ENCODE measurements at regions not wholly inside any gene's neighbourhood (a gene's known extent, or its start where the extent isn't known, plus 50 kb on each side); places are given as distances from the start of the nearest gene placed in this dataset.

DNA sequence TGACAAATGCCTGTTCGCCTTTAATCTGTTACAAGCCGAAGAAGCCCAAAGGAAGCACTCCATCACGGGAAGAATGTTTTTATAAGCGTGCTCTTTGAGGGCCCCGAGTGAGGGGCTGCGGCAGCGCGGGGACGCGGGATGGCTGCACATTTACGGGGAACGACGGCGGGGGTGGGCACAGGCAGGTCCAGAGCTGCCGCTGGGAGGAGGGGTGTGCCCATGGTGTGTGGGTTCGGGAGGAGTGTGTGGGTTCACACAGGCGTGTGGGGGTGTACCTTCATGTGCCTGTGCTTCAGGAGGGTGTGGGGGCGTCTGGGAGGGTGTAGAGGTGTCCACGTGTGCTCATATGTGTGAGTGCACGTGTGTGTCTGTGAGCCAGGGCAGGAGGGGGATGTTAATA lies 155.9 kb upstream of the ZC3H12A start:
- BruUV-seq (replicated peaks) = no TSS peak
- Histone ChIP-seq H3K36me3 (ENCODE audit: control insufficient read depth, insufficient read depth, low read length) (no peaks in the 10 kb centered on the region), H3K4me1 (ENCODE audit: control insufficient read depth, insufficient read depth, low read length) (no peaks in the 10 kb centered on the region), H3K27me3 (ENCODE audit: control insufficient read depth, insufficient read depth, low read length) (peaks cover 17% of the 10 kb centered on the region; the same call in 1 of the 2 replicates), H3K9me3 (ENCODE audit: control insufficient read depth, insufficient read depth, low read depth, low read length) (no peaks in the 10 kb centered on the region), H3K27ac (ENCODE audit: low read length) (no peak overlapping the region), H3K4me3 (ENCODE audit: low read depth in 2 of 2, low read length in 2 of 2) (no peak overlapping the region)
- no peak for ATAC-seq
- in situ Hi-C loops (cut with HindIII; ENCODE audit: low pct_unique_long_range_greater_than_20kb, low sequenced_read_pairs) (no loop called here), intact Hi-C loops (cut with micrococcal nuclease; ENCODE audit: unreplicated experiment) (no loop called here)
- no peak for DNase-seq (ENCODE audit: low read depth, low spot score)
- CTCF ChIA-PET = no interaction called here
- TF ChIP-seq, protein P1, sequence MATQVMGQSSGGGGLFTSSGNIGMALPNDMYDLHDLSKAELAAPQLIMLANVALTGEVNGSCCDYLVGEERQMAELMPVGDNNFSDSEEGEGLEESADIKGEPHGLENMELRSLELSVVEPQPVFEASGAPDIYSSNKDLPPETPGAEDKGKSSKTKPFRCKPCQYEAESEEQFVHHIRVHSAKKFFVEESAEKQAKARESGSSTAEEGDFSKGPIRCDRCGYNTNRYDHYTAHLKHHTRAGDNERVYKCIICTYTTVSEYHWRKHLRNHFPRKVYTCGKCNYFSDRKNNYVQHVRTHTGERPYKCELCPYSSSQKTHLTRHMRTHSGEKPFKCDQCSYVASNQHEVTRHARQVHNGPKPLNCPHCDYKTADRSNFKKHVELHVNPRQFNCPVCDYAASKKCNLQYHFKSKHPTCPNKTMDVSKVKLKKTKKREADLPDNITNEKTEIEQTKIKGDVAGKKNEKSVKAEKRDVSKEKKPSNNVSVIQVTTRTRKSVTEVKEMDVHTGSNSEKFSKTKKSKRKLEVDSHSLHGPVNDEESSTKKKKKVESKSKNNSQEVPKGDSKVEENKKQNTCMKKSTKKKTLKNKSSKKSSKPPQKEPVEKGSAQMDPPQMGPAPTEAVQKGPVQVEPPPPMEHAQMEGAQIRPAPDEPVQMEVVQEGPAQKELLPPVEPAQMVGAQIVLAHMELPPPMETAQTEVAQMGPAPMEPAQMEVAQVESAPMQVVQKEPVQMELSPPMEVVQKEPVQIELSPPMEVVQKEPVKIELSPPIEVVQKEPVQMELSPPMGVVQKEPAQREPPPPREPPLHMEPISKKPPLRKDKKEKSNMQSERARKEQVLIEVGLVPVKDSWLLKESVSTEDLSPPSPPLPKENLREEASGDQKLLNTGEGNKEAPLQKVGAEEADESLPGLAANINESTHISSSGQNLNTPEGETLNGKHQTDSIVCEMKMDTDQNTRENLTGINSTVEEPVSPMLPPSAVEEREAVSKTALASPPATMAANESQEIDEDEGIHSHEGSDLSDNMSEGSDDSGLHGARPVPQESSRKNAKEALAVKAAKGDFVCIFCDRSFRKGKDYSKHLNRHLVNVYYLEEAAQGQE (IDR thresholded peaks at IDR 0.05; ENCODE audit: insufficient read depth in 1 of 2, low read depth in 2 of 2, low read length in 1 of 2) = no peak
- TF ChIP-seq TCF7L2 (IDR thresholded peaks at IDR 0.05; ENCODE audit: low read depth, low read length) (no peak), POLR2AphosphoS5 (IDR thresholded peaks at IDR 0.05; ENCODE audit: low read depth, low read length) (no peak), SIN3A (IDR thresholded peaks at IDR 0.05; ENCODE audit: borderline replicate concordance, insufficient read depth, low read depth, low read length) (no peak)
- TF ChIP-seq, protein P2, sequence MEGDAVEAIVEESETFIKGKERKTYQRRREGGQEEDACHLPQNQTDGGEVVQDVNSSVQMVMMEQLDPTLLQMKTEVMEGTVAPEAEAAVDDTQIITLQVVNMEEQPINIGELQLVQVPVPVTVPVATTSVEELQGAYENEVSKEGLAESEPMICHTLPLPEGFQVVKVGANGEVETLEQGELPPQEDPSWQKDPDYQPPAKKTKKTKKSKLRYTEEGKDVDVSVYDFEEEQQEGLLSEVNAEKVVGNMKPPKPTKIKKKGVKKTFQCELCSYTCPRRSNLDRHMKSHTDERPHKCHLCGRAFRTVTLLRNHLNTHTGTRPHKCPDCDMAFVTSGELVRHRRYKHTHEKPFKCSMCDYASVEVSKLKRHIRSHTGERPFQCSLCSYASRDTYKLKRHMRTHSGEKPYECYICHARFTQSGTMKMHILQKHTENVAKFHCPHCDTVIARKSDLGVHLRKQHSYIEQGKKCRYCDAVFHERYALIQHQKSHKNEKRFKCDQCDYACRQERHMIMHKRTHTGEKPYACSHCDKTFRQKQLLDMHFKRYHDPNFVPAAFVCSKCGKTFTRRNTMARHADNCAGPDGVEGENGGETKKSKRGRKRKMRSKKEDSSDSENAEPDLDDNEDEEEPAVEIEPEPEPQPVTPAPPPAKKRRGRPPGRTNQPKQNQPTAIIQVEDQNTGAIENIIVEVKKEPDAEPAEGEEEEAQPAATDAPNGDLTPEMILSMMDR (IDR thresholded peaks at IDR 0.05) = no peak
- POLR2A ChIA-PET = no interaction called here

DNA sequence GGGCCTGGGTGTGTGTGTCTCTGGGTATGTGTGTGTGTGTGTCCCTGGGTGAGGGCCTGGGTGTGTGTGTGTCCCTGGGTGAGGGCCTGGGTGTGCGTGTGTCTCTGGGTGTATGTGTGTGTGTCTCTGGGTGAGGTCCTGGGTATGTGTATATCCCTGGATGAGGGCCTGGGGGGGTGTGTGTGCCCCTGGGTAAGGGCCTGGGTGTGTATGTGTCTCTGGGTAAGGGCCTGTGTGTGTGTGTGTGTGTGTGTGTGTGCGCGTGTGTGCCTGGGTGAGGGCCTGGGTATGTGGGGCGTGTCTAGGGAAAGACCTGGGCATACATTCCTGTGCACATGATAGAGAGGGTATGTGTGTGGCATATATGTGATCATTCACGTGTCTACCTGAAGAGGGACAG lies 155.1 kb upstream of the ZC3H12A start:
- in situ Hi-C loops (cut with HindIII; ENCODE audit: low pct_unique_long_range_greater_than_20kb, low sequenced_read_pairs) (no loop called here), intact Hi-C loops (cut with micrococcal nuclease; ENCODE audit: unreplicated experiment) (no loop called here)
- POLR2A ChIA-PET = no interaction called here
- Histone ChIP-seq H3K9me3 (ENCODE audit: control insufficient read depth, insufficient read depth, low read depth, low read length) (no peaks in the 10 kb centered on the region), H3K27me3 (ENCODE audit: control insufficient read depth, insufficient read depth, low read length) (peaks cover 14% of the 10 kb centered on the region; the same call in 1 of the 2 replicates), H3K4me3 (ENCODE audit: low read depth in 2 of 2, low read length in 2 of 2) (no peak overlapping the region), H3K36me3 (ENCODE audit: control insufficient read depth, insufficient read depth, low read length) (no peaks in the 10 kb centered on the region), H3K27ac (ENCODE audit: low read length) (no peak overlapping the region), H3K4me1 (ENCODE audit: control insufficient read depth, insufficient read depth, low read length) (no peaks in the 10 kb centered on the region)
- TF ChIP-seq POLR2AphosphoS5 (IDR thresholded peaks at IDR 0.05; ENCODE audit: low read depth, low read length) = no peak
- no peak for TF ChIP-seq SIN3A (IDR thresholded peaks at IDR 0.05; ENCODE audit: borderline replicate concordance, insufficient read depth, low read depth, low read length)
- TF ChIP-seq, protein P1 (IDR thresholded peaks at IDR 0.05; ENCODE audit: insufficient read depth in 1 of 2, low read depth in 2 of 2, low read length in 1 of 2) = no peak
- TF ChIP-seq TCF7L2 (IDR thresholded peaks at IDR 0.05; ENCODE audit: low read depth, low read length) = no peak
- TF ChIP-seq, protein P2 (IDR thresholded peaks at IDR 0.05) = no peak
- ATAC-seq (no peak), DNase-seq (ENCODE audit: low read depth, low spot score) (no peak)
- CTCF ChIA-PET = interaction anchor here (0.7 kb wide), 1 partner anchor 244 kb away, joined by 3 read pairs; no protein-coding TSS in a partner anchor
- BruUV-seq (replicated peaks) = no TSS peak
